Activated CD4-positive, alpha-beta T cell treated with anti-CD3 and anti-CD28 coated beads, Interleukin-2, Interleukin-6, amounts not matched to agents 100 ng/mL and 50 ng/mL, durations not matched to agents 16 hours and 8 hours (primary cell): ENCODE measurements at regions not wholly inside any gene's neighbourhood (a gene's known extent, or its start where the extent isn't known, plus 50 kb on each side); places are given as distances from the start of the nearest gene placed in this dataset.
"Not testable (repeated sequence)": the region's sequence is repeated elsewhere in the genome, so short reads cannot be mapped to it uniquely, and the experiment has no call there.

Experiments used
- DNase-seq: peaks from one replicate; pipeline ENCODE4 v3.0.0-alpha.2; 2020

- DNase-seq, result no peak
Observed at GRCh38 chr14:45699471-45699870, 446.5 kb upstream of the MIS18BP1 start.

GRCh38 chr14:45698462-45699134 lies 445.6 kb upstream of the MIS18BP1 start:
- DNase-seq, result no peak

GRCh38 chr14:45686771-45687170 lies 433.8 kb upstream of the MIS18BP1 start:
- DNase-seq, result no peak

GRCh38 chr14:45680531-45680930 lies 427.5 kb upstream of the MIS18BP1 start:
- DNase-seq, result no peak

- DNase-seq, result no peak
Observed at GRCh38 chr14:45679853-45680252, 426.9 kb upstream of the MIS18BP1 start.

GRCh38 chr14:45678163-45678562 lies 425.2 kb upstream of the MIS18BP1 start:
- DNase-seq, result no peak

- no peak for DNase-seq
Observed at GRCh38 chr14:45673420-45673819, 420.4 kb upstream of the MIS18BP1 start.

- no peak for DNase-seq
Observed at GRCh38 chr14:45664668-45665356, 411.8 kb upstream of the MIS18BP1 start.

GRCh38 chr14:45658917-45659299 lies 405.9 kb upstream of the MIS18BP1 start:
- DNase-seq, result no peak

GRCh38 chr14:45658226-45658916 lies 405.4 kb upstream of the MIS18BP1 start:
- no peak for DNase-seq

- DNase-seq, result no peak
Observed at GRCh38 chr14:45651890-45652289, 398.9 kb upstream of the MIS18BP1 start.

- DNase-seq, result no peak
Observed at GRCh38 chr14:45650754-45651153, 397.8 kb upstream of the MIS18BP1 start.

- DNase-seq, result no peak
Observed at GRCh38 chr14:45649051-45649450, 396.0 kb upstream of the MIS18BP1 start.

GRCh38 chr14:45641541-45641940 lies 388.5 kb upstream of the MIS18BP1 start:
- no peak for DNase-seq

- not testable (repeated sequence) for DNase-seq
Observed at GRCh38 chr14:45634651-45635441, 381.8 kb upstream of the MIS18BP1 start.

- DNase-seq, result no peak
Observed at GRCh38 chr14:45633220-45633984, 380.4 kb upstream of the MIS18BP1 start.

- DNase-seq, result no peak
Observed at GRCh38 chr14:45621731-45622130, 368.7 kb upstream of the MIS18BP1 start.

- no peak for DNase-seq
Observed at GRCh38 chr14:45619831-45620230, 366.8 kb upstream of the MIS18BP1 start.

- DNase-seq, result no peak
Observed at GRCh38 chr14:45610318-45610717, 357.3 kb upstream of the MIS18BP1 start.

GRCh38 chr14:45587142-45587541 lies 334.1 kb upstream of the MIS18BP1 start:
- DNase-seq, result no peak

GRCh38 chr14:45559626-45560025 lies 306.6 kb upstream of the MIS18BP1 start:
- DNase-seq, result no peak

GRCh38 chr14:45558183-45558582 lies 305.2 kb upstream of the MIS18BP1 start:
- DNase-seq, result no peak
